H9 (cell line): ENCODE measurements at regions not wholly inside any gene's neighbourhood (a gene's known extent, or its start where the extent isn't known, plus 50 kb on each side); places are given as distances from the start of the nearest gene placed in this dataset.

ENCODE experiments used
- DNase-seq: peaks from one replicate; pipeline ENCODE4 v3.0.0-alpha.2; 2017
- H2AFZ ChIP-seq: one replicate; pipeline ENCODE4 v1.6.1; 2013; ENCODE audit warnings: mild to moderate bottlenecking, low read length, control low read depth, moderate library complexity
- H2AK5ac ChIP-seq: 2 replicates; pipeline ENCODE4 v1.6.1; 2013; ENCODE audit warnings: low read length, control low read depth, mixed read lengths; ENCODE audit not compliant: insufficient read length
- H2BK120ac ChIP-seq: one replicate; pipeline ENCODE4 v1.6.1; 2013; ENCODE audit warnings: low read depth, mild to moderate bottlenecking, low read length, control low read depth, inconsistent platforms; ENCODE audit not compliant: poor library complexity, severe bottlenecking
- H2BK12ac ChIP-seq: 2 replicates; pipeline ENCODE4 v1.6.1; 2013; ENCODE audit warnings: low read length, control low read depth, mixed read lengths, low read depth; ENCODE audit not compliant: insufficient read length
- H2BK15ac ChIP-seq: 2 replicates; pipeline ENCODE4 v1.6.1; 2013; ENCODE audit warnings: low read depth, low read length, control low read depth
- H2BK20ac ChIP-seq: one replicate; pipeline ENCODE4 v1.6.1; 2013; ENCODE audit warnings: low read depth, mild to moderate bottlenecking, low read length, control low read depth, inconsistent platforms; ENCODE audit not compliant: poor library complexity, severe bottlenecking
- H2BK5ac ChIP-seq: 2 replicates; pipeline ENCODE4 v1.6.1; 2013; ENCODE audit warnings: low read length, control low read depth, mixed read lengths; ENCODE audit not compliant: insufficient read length
- H3K14ac ChIP-seq: 2 replicates; pipeline ENCODE4 v1.6.1; 2013; ENCODE audit warnings: low read length, control low read depth; ENCODE audit not compliant: insufficient read depth
- H3K18ac ChIP-seq: 2 replicates; pipeline ENCODE4 v1.6.1; 2013; ENCODE audit warnings: low read depth, mild to moderate bottlenecking, mixed read lengths, low read length, control low read depth; ENCODE audit not compliant: insufficient read length
- H3K23ac ChIP-seq: 2 replicates; pipeline ENCODE4 v1.6.1; 2013; ENCODE audit warnings: low read length, control low read depth, mixed read lengths, low read depth; ENCODE audit not compliant: insufficient read length
- H3K23me2 ChIP-seq: 2 replicates; pipeline ENCODE4 v1.6.1; 2013; ENCODE audit warnings: low read depth, mild to moderate bottlenecking, mixed read lengths, low read length, control low read depth; ENCODE audit not compliant: insufficient read length, poor library complexity, severe bottlenecking
- H3K27ac ChIP-seq: 2 replicates; pipeline ENCODE4 v1.5.1; 2013; ENCODE audit warnings: low read length, control low read depth, mixed read lengths, low read depth; ENCODE audit not compliant: insufficient read length
- H3K27me3 ChIP-seq: 2 replicates; pipeline ENCODE4 v1.6.1; 2013; ENCODE audit warnings: low read length, control low read depth, inconsistent platforms; ENCODE audit not compliant: insufficient read depth
- H3K4ac ChIP-seq: 2 replicates; pipeline ENCODE4 v1.6.1; 2013; ENCODE audit warnings: low read depth, mild to moderate bottlenecking, control low read depth, inconsistent platforms, low read length, moderate library complexity
- H3K4me1 ChIP-seq: 2 replicates; pipeline ENCODE4 v1.6.1; 2013; ENCODE audit warnings: low read length, control low read depth, inconsistent platforms; ENCODE audit not compliant: insufficient read depth
- H3K4me2 ChIP-seq: 2 replicates; pipeline ENCODE4 v1.6.1; 2013; ENCODE audit warnings: low read length, control low read depth, mixed read lengths; ENCODE audit not compliant: insufficient read length, insufficient read depth
- H3K56ac ChIP-seq: 2 replicates; pipeline ENCODE4 v1.6.1; 2013; ENCODE audit warnings: low read depth, mild to moderate bottlenecking, mixed read lengths, low read length, control low read depth; ENCODE audit not compliant: insufficient read length
- H3K79me1 ChIP-seq: 2 replicates; pipeline ENCODE4 v1.6.1; 2013; ENCODE audit warnings: low read depth, mild to moderate bottlenecking, moderate library complexity, low read length, control low read depth, inconsistent platforms; ENCODE audit not compliant: insufficient read depth, poor library complexity, severe bottlenecking
- H3K79me2 ChIP-seq: 2 replicates; pipeline ENCODE4 v1.6.1; 2013; ENCODE audit warnings: low read length, control low read depth, inconsistent platforms; ENCODE audit not compliant: insufficient read depth
- H3K9ac ChIP-seq: 2 replicates; pipeline ENCODE4 v1.6.1; 2013; ENCODE audit warnings: low read length, control low read depth, mixed read lengths; ENCODE audit not compliant: insufficient read length; ENCODE audit errors: extremely low read depth
- H3K9me3 ChIP-seq: one replicate; pipeline ENCODE4 v1.6.1; 2013; ENCODE audit warnings: low read depth, low read length, inconsistent platforms; ENCODE audit not compliant: control insufficient read depth
- H3T11ph ChIP-seq: one replicate; pipeline ENCODE4 v1.6.1; 2013; ENCODE audit warnings: mild to moderate bottlenecking, low read length, control low read depth, inconsistent platforms
- H4K20me1 ChIP-seq: one replicate; pipeline ENCODE4 v1.6.1; 2013; ENCODE audit not compliant: control insufficient read depth, insufficient read length, insufficient read depth
- H4K5ac ChIP-seq: 2 replicates; pipeline ENCODE4 v1.6.1; 2013; ENCODE audit warnings: low read depth, mild to moderate bottlenecking, mixed read lengths, low read length, control low read depth; ENCODE audit not compliant: insufficient read length
- H4K8ac ChIP-seq: replicated peaks from 2 replicates; pipeline ENCODE4 v1.6.1; 2013; ENCODE audit warnings: low read length, control low read depth, mixed read lengths, low read depth; ENCODE audit not compliant: insufficient read length
- H4K91ac ChIP-seq: 2 replicates; pipeline ENCODE4 v1.6.1; 2013; ENCODE audit warnings: low read depth, mild to moderate bottlenecking, moderate library complexity, mixed read lengths, low read length, control low read depth; ENCODE audit not compliant: insufficient read length
- H3K27ac Mint-ChIP-seq, 3 experiments: 2 replicates in 2 of 3; 3 replicates in 1 of 3; pipeline ENCODE4 v1.8.0; 2020 to 2021; ENCODE audit warnings: mixed read lengths in 3 of 3, mild to moderate bottlenecking in 1 of 3, moderate library complexity in 1 of 3
- H3K27me3 Mint-ChIP-seq: 2 replicates; pipeline ENCODE4 v1.8.0; 2021; ENCODE audit warnings: low read depth, mild to moderate bottlenecking, moderate library complexity, mixed read lengths
- H3K36me3 Mint-ChIP-seq, 3 experiments: 2 replicates in 2 of 3; 3 replicates in 1 of 3; pipeline ENCODE4 v1.8.0; 2020 to 2021; ENCODE audit warnings: low read depth in 3 of 3, mixed read lengths in 3 of 3; ENCODE audit not compliant: insufficient read depth in 1 of 3
- H3K4me1 Mint-ChIP-seq, 2 experiments: 2 replicates each; pipeline ENCODE4 v1.8.0; 2020; ENCODE audit warnings: mixed read lengths in 2 of 2
- H3K4me3 Mint-ChIP-seq, 2 experiments: 2 replicates in 1 of 2; 3 replicates in 1 of 2; pipeline ENCODE4 v1.8.0; 2020 to 2021; ENCODE audit warnings: mild to moderate bottlenecking in 2 of 2, mixed read lengths in 2 of 2, moderate library complexity in 1 of 2
- H3K9me3 Mint-ChIP-seq, 2 experiments: 2 replicates in 1 of 2; 3 replicates in 1 of 2; pipeline ENCODE4 v1.8.0; 2020; ENCODE audit warnings: mild to moderate bottlenecking in 2 of 2, mixed read lengths in 2 of 2, moderate library complexity in 1 of 2
- WGBS: extraction: QIAGEN DNeasy Blood & Tissue Kit; methylation state at CpG from one replicate; pipeline ENCODE4 v1.1.7; 2013; ENCODE audit warnings: missing lambda C conversion rate, low lambda C conversion rate, mixed read lengths; ENCODE audit not compliant: insufficient read length; ENCODE audit errors: extremely low coverage; 5-methylcytosine and 5-hydroxymethylcytosine counted together
- TF ChIP-seq, protein P1 (sequence below): fragments of 200-600 bp; sonication (generic); conservative IDR thresholded peaks from 3 replicates; pipeline ENCODE4 v1.8.0; 2021; ENCODE audit warnings: antibody characterized with exemption, mild to moderate bottlenecking

DNA sequence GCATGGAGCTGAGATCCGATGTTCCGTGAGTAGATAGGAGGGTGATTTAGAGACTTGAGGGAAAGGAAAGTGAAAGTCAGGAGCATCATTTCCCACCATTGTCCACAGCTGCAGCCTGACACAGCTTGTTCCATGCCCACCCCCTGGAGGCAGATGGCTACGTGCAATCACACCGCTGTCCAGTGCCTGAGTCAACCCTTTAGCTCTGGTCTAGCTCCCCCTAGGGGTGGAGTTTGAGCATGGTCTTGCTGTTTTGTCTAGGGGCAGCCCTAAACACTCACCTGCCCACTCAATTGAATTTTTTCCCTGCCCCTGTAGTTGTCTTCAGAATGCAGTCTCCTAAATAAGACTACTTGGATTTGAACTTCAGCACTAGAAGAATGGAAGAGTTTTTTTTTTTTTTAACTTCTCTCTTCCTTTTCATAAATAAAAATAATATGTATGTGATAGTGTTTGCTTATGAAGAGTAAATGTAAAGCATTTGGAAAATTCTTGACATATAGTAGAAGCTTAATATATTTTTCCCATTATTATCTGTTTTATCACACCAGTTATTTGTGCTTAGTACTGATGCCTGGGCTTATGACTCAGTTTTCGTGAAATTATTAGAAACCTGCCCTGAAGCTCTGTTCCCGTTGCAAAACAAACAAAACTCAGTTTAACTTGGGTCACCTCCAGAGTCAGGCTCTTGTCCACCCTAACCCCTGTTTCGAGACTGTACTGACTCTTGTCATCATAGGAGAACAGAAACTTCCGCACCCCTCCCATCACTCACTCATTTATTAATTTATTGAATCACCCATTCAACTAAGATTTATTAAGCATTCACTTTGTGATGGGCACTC lies 814.8 kb downstream of the MAFB start:
- H3K56ac ChIP-seq: no peak overlapping the region
- no peak overlapping the region for H4K8ac ChIP-seq
- no peak overlapping the region for H2AK5ac ChIP-seq
- H3K4me1 ChIP-seq: no peaks in the 10 kb centered on the region; the same call in 1 of the 2 replicates
- Mint-ChIP-seq H3K36me3 (no peaks in the 10 kb centered on the region), H3K4me1 (peaks cover 18 to 19% of the 10 kb centered on the region in 2 experiments), H3K27me3 (no peaks in the 10 kb centered on the region), H3K4me3 (no peak overlapping the region), H3K27ac (no peak overlapping the region), H3K9me3 (no peaks in the 10 kb centered on the region; a peak in 1 of 5 replicates)
- H3K4me2 ChIP-seq: no peak overlapping the region
- H3K79me2 ChIP-seq: no peaks in the 10 kb centered on the region
- no peaks in the 10 kb centered on the region for H3K27me3 ChIP-seq
- H2BK15ac ChIP-seq: no peak overlapping the region
- no peaks in the 10 kb centered on the region for H3K23me2 ChIP-seq
- H4K20me1 ChIP-seq: no peaks in the 10 kb centered on the region
- H3K4ac ChIP-seq: no peak overlapping the region
- no CpG with 5 or more reads among the region's 8 CpGs for WGBS
- H3K18ac ChIP-seq: no peak overlapping the region
- H4K5ac ChIP-seq: no peak overlapping the region
- no peak overlapping the region for H3K14ac ChIP-seq
- TF ChIP-seq, protein P1, sequence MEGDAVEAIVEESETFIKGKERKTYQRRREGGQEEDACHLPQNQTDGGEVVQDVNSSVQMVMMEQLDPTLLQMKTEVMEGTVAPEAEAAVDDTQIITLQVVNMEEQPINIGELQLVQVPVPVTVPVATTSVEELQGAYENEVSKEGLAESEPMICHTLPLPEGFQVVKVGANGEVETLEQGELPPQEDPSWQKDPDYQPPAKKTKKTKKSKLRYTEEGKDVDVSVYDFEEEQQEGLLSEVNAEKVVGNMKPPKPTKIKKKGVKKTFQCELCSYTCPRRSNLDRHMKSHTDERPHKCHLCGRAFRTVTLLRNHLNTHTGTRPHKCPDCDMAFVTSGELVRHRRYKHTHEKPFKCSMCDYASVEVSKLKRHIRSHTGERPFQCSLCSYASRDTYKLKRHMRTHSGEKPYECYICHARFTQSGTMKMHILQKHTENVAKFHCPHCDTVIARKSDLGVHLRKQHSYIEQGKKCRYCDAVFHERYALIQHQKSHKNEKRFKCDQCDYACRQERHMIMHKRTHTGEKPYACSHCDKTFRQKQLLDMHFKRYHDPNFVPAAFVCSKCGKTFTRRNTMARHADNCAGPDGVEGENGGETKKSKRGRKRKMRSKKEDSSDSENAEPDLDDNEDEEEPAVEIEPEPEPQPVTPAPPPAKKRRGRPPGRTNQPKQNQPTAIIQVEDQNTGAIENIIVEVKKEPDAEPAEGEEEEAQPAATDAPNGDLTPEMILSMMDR: peak; percentile 92
- no peak overlapping the region for H2BK12ac ChIP-seq
- DNase-seq: peak; percentile 84
- no peaks in the 10 kb centered on the region for H3K79me1 ChIP-seq
- no peak overlapping the region for H2BK20ac ChIP-seq
- no peak overlapping the region for H3K23ac ChIP-seq
- no peak overlapping the region for H2AFZ ChIP-seq
- no peak overlapping the region for H3K9ac ChIP-seq
- no peak overlapping the region for H4K91ac ChIP-seq
- H3K9me3 ChIP-seq: no peaks in the 10 kb centered on the region
- H2BK120ac ChIP-seq: no peak overlapping the region
- H3T11ph ChIP-seq: no peak overlapping the region
- no peak overlapping the region for H2BK5ac ChIP-seq
- H3K27ac ChIP-seq: no peak overlapping the region
